HG03135 (cell line): ENCODE measurements at regions not wholly inside any gene's neighbourhood (a gene's known extent, or its start where the extent isn't known, plus 50 kb on each side); places are given as distances from the start of the nearest gene placed in this dataset.

Experiments
- ATAC-seq: cut with Tn5 transposase; IDR thresholded peaks from one replicate; pipeline ENCODE4 v1.9.1; 2021; ENCODE audit warnings: mild to moderate bottlenecking, moderate library complexity; ENCODE audit not compliant: unreplicated experiment

GRCh38 chr11:128232588-128232987 is 354.8 kb downstream of the ETS1 start:
- no peak for ATAC-seq

DNA sequence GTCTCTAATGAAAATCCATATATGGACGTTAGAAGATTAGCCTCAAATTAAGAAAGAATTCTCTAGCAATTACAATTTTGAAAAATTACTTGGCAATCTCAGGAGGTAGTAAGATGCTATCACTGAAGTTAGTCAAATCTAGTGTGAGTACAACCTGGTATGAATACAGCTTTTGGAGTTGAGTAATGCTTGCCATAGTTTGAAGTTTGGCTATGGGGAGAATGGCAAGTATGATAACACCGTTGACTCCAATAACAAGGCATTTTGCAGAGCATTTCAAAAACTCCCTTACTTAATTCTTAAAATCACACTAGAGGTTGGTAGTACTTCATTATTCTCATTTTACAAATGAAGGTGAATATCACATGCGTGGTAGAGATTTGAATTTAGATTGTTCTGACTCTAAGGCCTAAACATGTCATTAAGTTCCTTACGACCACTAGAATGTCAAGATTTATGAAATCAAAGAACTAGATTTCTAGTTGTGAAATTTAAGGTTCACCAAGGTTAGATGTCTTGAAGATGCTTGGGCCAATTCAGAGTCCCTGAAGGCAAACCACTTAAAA is 355.4 kb downstream of the ETS1 start:
- ATAC-seq = no peak

GRCh38 chr11:128227466-128227865 is 359.9 kb downstream of the ETS1 start:
- ATAC-seq = no peak

- no peak for ATAC-seq
Observed at GRCh38 chr11:128226106-128226716, 361.1 kb downstream of the ETS1 start.

DNA sequence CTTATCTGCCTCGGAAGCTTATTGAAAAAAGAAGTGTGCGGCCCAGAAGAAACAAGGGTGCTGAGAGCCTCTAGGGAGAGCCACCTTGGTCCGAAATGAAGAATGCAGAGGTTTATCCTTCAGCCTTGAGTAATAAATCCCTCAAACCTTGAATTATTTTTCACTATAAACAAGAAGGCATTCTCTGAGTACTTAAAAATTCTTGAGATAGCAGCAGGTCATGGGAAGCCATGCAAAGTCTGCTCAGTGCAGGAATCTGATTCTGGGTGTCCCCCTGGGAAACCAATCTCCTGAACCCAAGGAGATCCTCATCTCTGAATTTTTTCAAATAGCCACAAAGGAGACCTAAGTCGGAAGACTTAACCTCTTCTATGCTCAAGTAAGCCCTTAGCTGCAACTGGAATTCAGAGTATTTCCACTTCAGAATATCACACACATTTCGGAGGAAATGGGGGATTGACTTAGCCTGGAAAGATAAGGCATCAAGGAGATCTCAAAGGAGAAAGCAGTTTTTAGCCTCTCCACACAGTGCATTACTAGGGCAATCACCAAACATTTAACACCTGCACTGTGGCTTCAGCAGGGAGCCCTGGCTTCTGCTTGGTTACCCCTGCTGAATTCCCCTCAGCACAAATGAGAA is 365.0 kb downstream of the ETS1 start:
- no peak for ATAC-seq

- no peak for ATAC-seq
Observed at GRCh38 chr11:128219731-128220120, 367.6 kb downstream of the ETS1 start.

- ATAC-seq = no peak
Observed at GRCh38 chr11:128216198-128216597, 371.2 kb downstream of the ETS1 start.

GRCh38 chr11:128215238-128215882 is 372.0 kb downstream of the ETS1 start:
- no peak for ATAC-seq

DNA sequence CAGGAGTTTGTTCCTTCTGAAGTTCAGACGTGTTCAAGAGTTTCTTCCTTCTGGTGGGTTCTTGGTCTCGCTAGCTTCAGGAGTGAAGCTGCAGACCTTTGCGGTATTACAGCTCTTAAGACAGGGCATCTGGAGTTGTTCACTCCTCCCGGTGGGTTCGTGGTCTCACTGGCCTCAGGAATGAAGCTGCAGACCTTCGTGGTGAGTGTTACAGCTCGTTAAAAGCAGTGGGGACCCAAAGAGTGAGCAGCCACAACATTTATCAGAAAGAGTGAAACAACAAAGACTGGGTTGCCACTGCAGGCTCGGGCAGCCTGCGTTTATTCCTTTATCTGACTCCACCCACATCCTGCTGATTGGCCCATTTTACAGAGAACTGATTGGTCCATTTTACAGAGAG is 373.1 kb downstream of the ETS1 start:
- no peak for ATAC-seq

DNA sequence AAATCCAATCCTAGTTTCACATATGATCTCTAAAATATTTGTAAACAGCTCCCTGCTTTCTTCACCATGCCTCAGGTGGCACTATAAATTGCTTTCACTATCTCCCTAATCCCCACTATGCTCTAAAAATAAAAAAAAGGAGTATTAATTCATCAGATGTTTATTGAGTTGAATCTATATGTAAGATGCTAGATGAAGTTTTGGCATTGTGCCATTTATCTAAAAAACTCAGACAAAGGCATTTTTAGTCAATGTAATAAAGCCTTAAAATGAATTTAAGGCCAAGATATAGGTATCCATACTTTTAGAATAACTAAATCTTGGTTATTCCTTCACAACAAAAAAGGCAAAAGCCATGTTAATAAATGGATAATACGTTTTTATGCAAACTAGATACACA is 373.9 kb downstream of the ETS1 start:
- no peak for ATAC-seq

DNA sequence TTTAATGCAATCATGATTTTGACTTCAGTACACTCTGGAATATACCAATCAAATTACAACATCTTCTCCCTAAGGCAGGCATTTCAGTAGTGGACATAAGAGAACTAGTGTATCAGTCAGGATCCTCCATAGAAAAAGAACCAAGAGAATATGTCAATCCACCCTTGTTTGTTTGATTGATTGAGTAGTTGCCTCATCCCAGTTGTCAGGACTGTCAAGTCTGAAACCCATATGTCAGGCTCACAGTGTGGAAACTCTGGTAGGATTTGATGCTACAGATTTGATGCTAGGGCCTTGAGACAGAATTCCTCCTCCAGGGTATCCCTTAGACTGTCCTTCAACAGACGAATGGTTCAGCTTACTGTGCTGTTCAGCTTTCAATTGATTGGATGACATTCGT is 375.0 kb downstream of the ETS1 start:
- ATAC-seq = no peak

DNA sequence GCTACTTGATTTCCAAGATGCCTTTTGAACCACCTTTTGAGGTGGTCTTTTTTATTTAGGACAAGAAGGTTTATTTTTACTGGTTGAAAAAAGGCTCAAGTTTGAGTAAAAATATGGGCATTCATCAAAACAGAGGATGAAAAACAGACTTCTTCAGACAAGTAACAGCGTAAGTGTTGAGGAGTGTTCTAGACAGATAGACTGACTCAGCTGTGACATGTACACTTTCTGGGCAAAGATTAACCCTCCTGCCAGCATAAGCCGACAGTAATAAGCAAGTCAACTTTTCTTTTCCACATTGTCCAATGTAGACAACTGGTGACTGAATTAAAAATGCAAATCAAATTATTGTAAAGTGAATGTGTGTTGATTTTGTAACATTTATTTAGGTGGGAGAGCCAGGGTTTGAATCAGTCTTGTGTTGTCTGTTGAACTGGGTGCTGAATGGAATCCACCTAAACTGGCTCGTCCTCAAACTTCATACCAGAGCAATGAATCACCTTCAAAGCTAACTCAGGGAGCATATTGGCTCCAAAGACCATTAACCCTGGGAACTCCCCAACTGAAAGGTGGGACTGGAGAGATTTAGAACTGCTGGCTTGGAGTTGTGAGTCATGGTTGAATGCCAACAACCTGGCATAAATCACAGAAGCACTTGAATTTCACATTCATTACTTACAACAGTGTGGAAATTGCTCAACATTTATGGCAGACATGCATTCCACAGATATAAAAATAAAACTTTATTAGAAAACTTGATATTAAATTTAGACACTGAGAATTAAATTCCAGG is 377.0 kb downstream of the ETS1 start:
- no peak for ATAC-seq

- no peak for ATAC-seq
Observed at GRCh38 chr11:128209138-128209435, 378.3 kb downstream of the ETS1 start.

DNA sequence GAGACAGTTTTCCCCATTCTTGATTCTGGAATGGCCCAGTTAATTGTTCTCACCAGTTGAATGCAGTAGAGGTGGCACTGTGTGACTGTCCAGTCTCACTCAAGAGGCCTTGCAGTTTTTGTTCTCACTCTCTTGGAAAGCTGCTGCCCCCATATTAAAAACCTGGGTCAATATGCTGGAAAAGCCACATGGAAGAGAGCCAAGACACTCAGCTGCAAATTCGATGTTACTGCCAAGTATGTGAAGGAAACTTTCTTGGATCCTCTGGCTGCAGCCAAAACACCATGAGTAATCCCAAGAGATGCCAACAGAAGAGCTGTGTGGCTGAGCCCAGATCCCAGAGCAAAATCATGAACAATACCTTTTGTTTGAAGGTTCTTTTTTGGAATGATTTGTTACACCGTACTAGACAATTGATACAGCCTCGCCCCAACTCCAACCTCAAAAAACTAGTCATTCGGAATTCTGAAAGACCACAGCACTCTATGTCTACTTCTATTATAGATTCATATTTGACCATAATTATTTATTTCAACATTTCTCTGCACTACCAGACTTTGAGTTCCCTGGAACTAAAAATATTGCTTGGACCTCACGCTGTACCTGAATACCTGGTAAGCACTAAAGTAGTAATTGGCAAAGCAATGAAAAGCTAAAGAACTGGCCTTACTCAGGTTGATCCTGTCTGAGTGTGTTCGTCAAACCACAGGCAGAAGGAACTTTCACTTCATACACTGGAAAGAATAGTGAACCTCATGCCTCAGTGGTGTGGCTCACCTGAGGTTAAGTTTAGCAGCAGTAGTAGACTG is 378.8 kb downstream of the ETS1 start:
- no peak for ATAC-seq

DNA sequence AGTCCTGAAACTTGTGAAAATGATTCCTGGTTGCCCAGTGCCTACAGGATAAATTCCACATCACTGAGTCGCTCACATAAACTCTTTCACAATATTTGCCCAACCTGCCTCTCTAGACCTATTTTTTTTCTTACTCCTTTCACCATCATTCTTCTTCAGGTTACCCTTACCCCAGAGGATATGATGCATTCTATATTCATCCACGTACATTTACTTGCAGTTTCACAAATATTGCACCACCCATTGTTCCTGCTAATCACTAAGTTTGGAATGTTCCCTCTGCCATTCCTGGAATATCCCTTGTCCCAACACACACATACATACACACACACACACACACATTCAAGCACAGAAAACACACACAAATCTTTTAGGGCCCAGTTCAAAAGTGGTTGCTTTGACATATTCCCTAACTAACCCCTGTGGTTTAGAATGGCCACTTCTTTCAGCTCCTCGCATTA is 379.5 kb downstream of the ETS1 start:
- no peak for ATAC-seq

DNA sequence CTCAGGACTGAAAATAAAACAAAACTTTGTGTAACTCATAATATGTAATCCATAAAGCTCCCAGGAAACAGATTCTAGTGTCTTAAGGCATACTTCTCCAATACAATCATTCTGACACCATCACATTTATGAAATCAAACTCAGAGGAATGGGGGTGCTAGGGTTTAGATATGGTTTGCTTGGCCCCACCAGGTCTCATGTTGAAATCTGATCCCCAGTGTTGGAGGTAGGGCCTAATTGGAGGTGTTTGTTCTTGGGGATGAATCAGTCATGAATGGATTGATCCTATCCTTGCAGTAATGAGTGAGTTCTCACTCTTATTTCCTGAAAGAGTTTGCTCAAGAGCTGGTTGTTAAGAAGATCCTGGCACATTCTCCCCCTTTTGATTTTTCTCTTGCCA is 380.9 kb downstream of the ETS1 start:
- no peak for ATAC-seq

DNA sequence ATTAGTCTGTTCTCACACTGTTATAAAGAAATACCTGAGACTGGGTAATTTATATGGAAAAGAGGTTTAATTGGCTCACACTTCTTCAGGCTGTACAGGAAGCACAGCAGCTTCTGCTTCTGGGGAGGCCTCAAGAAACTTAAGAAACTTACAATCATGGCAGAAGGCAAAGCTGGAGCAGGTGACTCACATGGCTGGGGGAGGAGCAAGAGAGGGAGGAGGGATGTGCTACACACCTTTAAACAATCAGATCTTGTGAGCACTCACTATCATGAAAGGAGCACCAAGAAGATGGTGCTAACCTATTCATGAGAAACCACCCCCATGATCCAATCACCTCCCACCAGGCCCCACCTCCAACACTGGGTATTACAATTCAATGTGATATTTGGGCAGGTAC is 381.6 kb downstream of the ETS1 start:
- ATAC-seq = no peak

DNA sequence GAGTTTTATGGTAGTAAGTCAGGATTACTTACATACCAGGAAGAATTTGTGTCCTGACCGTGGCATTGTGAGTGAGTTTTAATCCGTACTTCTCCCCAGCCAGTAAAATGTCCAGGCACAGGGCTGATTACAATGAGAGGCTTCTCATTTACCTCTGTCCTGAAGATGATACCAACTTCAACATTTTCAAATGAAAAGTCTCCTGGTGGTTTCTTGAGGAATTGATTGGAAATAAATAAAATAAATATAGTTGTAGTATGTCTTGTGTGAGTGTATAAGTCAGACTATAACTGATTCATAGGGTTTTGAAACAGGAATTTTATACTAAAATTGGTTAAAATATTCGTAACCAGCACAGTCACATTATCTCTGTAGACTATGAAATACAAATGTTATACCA is 382.5 kb downstream of the ETS1 start:
- no peak for ATAC-seq

DNA sequence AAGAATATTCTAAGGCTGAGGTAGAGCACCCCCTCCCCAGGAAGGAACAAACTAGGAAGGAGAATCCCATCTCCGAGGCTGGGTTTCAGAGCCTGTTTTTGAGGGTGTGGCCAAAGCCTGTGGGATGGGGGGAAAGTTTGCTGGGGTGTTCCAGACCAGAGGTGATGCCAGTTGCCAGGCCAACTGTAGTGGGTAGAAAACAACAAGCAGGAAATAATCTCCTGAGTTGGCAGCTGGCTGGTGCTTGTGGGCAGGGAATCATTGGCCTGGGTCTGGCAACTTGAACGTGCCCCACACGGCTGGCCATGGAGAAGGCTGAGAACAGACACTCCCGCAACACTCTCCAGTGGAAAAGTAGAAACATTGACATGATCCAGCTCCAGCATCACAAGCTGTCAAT is 385.6 kb downstream of the ETS1 start:
- ATAC-seq = no peak

DNA sequence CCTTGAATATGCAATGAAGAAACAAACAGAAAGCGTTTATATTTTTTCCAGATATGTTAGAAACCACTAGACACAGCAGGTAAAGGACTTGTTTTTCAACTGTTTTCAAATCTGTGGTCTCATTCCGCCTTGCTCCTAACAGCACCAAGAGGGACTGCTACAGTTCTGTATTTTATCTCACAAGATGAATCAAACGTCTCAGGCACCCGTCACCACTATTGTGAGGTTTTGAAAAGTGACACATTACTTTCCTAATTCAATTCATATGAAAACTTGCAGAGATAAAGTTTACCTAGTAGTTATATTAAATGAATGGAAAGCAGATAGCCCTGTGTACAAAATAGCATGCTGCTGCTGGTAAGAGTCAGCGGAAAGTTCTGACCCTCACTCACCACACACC is 386.3 kb downstream of the ETS1 start:
- no peak for ATAC-seq

- no peak for ATAC-seq
Observed at GRCh38 chr11:128200467-128200866, 386.9 kb downstream of the ETS1 start.
